ENCODE measurements at regions not wholly inside any gene's neighbourhood (a gene's known extent, or its start where the extent isn't known, plus 50 kb on each side); places are given as distances from the start of the nearest gene placed in this dataset.

GRCh38 chr11:95372097-95372656 lies 141.2 kb upstream of the SESN3 start:
- no peak overlapping the region for H3K27ac ChIP-seq
- no peak for TF ChIP-seq CTCF (conservative IDR thresholded peaks at IDR 0.05)

GRCh38 chr11:95371153-95371552 lies 140.2 kb upstream of the SESN3 start:
- no peak for TF ChIP-seq CTCF (conservative IDR thresholded peaks at IDR 0.05)
- H3K27ac ChIP-seq = no peak overlapping the region

GRCh38 chr11:95367726-95368125 lies 136.7 kb upstream of the SESN3 start:
- TF ChIP-seq CTCF (conservative IDR thresholded peaks at IDR 0.05) = no peak
- no peak overlapping the region for H3K27ac ChIP-seq

GRCh38 chr11:95365348-95365747 lies 134.3 kb upstream of the SESN3 start:
- no peak overlapping the region for H3K27ac ChIP-seq
- TF ChIP-seq CTCF (conservative IDR thresholded peaks at IDR 0.05) = no peak

- H3K27ac ChIP-seq = no peak overlapping the region
- TF ChIP-seq CTCF (conservative IDR thresholded peaks at IDR 0.05) = no peak
These were observed 133.6 kb upstream of the SESN3 start for GRCh38 chr11:95364324-95365295.

GRCh38 chr11:95363708-95364107 lies 132.7 kb upstream of the SESN3 start:
- H3K27ac ChIP-seq = no peak overlapping the region

More at GRCh38 chr11:95363708-95364107, 132.7 kb upstream of the SESN3 start:
- no peak for TF ChIP-seq CTCF (conservative IDR thresholded peaks at IDR 0.05)

Measured in VCaP (cell line).